MM.1S (cell line): ENCODE measurements at regions not wholly inside any gene's neighbourhood (a gene's known extent, or its start where the extent isn't known, plus 50 kb on each side); places are given as distances from the start of the nearest gene placed in this dataset.

Experiments used
- DNase-seq: peaks from one replicate; pipeline ENCODE4 v3.0.0-alpha.2; 2015
- H2AFZ ChIP-seq: fragments of 300-600 bp; sonication (generic); 2 replicates; pipeline ENCODE4 v1.6.0; 2016; ENCODE audit warnings: antibody characterized with exemption, low read length
- H3F3A ChIP-seq: fragments of 300-600 bp; sonication (generic); 2 replicates; pipeline ENCODE4 v1.6.1; 2016; ENCODE audit warnings: mild to moderate bottlenecking, antibody characterized with exemption, low read length, moderate library complexity, mixed read lengths; ENCODE audit not compliant: insufficient read depth
- H3K27ac ChIP-seq: fragments of 300-600 bp; sonication (generic); 2 replicates; pipeline ENCODE4 v1.5.1; 2016; ENCODE audit warnings: mild to moderate bottlenecking, low read length
- H3K27me3 ChIP-seq: fragments of 300-600 bp; sonication (generic); replicated peaks from 2 replicates; pipeline ENCODE4 v1.6.0; 2016; ENCODE audit warnings: low read length; ENCODE audit not compliant: insufficient read depth
- H3K36me3 ChIP-seq: fragments of 300-600 bp; sonication (generic); replicated peaks from 2 replicates; pipeline ENCODE4 v1.6.1; 2016; ENCODE audit warnings: mild to moderate bottlenecking, low read length, mixed read lengths; ENCODE audit not compliant: insufficient read depth
- H3K4me1 ChIP-seq: fragments of 300-600 bp; sonication (generic); 2 replicates; pipeline ENCODE4 v1.6.1; 2016; ENCODE audit warnings: low read length, mixed read lengths
- H3K4me2 ChIP-seq: fragments of 300-600 bp; sonication (generic); 2 replicates; pipeline ENCODE4 v1.6.0; 2016; ENCODE audit warnings: low read depth, low read length
- H3K4me3 ChIP-seq: fragments of 300-600 bp; sonication (generic); 2 replicates; pipeline ENCODE4 v1.5.1; 2016; ENCODE audit warnings: low read length, mixed read lengths
- H3K79me2 ChIP-seq: fragments of 300-600 bp; sonication (generic); 2 replicates; pipeline ENCODE4 v1.6.1; 2016; ENCODE audit warnings: mixed run types, low read length, mixed read lengths
- H3K9ac ChIP-seq: fragments of 300-600 bp; sonication (generic); 2 replicates; pipeline ENCODE4 v1.6.1; 2016; ENCODE audit warnings: low read length, mixed read lengths
- H3K9me2 ChIP-seq: fragments of 300-600 bp; sonication (generic); replicated peaks from 2 replicates; pipeline ENCODE4 v1.6.1; 2016; ENCODE audit warnings: mild to moderate bottlenecking, low read length, mixed read lengths; ENCODE audit not compliant: insufficient read depth
- H3K9me3 ChIP-seq: fragments of 300-600 bp; sonication (generic); replicated peaks from 2 replicates; pipeline ENCODE4 v1.6.1; 2016; ENCODE audit warnings: mild to moderate bottlenecking, low read length, mixed read lengths; ENCODE audit not compliant: insufficient read depth
- H4K20me1 ChIP-seq: fragments of 300-600 bp; sonication (generic); 2 replicates; pipeline ENCODE4 v1.6.1; 2016; ENCODE audit warnings: mild to moderate bottlenecking, low read length, moderate library complexity, mixed read lengths; ENCODE audit not compliant: insufficient read depth
- CTCF ChIP-seq: fragments of 300-600 bp; sonication (generic); IDR thresholded peaks from 2 replicates; pipeline ENCODE4 v1.5.1; 2016; ENCODE audit warnings: antibody characterized with exemption, low read length, mixed read lengths
- EZH2 ChIP-seq: fragments of 300-600 bp; sonication (generic); optimal IDR thresholded peaks from 2 replicates; pipeline ENCODE3; 2017; ENCODE audit warnings: low read depth, mild to moderate bottlenecking, antibody characterized with exemption, low read length, mixed read lengths
- EZH2phosphoT487 ChIP-seq: fragments of 300-600 bp; sonication (generic); IDR thresholded peaks from 2 replicates; pipeline ENCODE4 v1.6.1; 2018; ENCODE audit warnings: antibody characterized with exemption, low read length

- no peaks in the 10 kb centered on the region for H3K9me3 ChIP-seq
- H2AFZ ChIP-seq: no peak overlapping the region
- no peaks in the 10 kb centered on the region for H3K79me2 ChIP-seq
- no peak for DNase-seq
- no peaks in the 10 kb centered on the region for H3K36me3 ChIP-seq
- no peak overlapping the region for H3K27ac ChIP-seq
- no peaks in the 10 kb centered on the region for H4K20me1 ChIP-seq
- TF ChIP-seq EZH2phosphoT487 (no peak), CTCF (no peak), EZH2 (no peak)
- H3K9ac ChIP-seq: no peak overlapping the region
- H3K27me3 ChIP-seq: peaks cover 73% of the 10 kb centered on the region
- no peak overlapping the region for H3K4me3 ChIP-seq
- no peak overlapping the region for H3K4me2 ChIP-seq
- H3F3A ChIP-seq: no peaks in the 10 kb centered on the region
- H3K4me1 ChIP-seq: no peaks in the 10 kb centered on the region
- no peaks in the 10 kb centered on the region for H3K9me2 ChIP-seq
Observed at GRCh38 chr1:5802606-5803005, 189.6 kb downstream of the NPHP4 start.

DNA sequence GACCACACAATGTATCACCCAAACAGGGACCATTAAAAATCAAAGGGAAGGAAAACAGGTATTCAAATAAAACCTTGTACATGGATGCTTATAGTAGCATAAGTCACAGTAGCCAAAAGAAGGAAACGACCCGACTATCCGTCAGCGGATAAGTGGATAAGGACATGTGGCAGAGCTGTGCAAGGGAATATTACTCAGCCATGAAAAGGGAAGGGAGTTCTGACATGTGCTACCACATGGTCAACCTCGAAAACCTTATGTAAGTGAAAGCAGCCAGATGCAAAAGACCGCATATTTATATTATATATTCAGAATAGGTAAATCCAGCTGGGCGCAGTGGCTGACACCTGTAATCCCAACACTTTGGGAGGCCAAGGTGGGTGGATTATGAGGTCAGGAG, 193.3 kb downstream of the NPHP4 start:
- Histone ChIP-seq H3K4me2 (no peak overlapping the region), H2AFZ (no peak overlapping the region), H3K9me3 (no peaks in the 10 kb centered on the region), H3K4me3 (no peak overlapping the region), H3F3A (no peaks in the 10 kb centered on the region), H4K20me1 (no peaks in the 10 kb centered on the region), H3K4me1 (no peaks in the 10 kb centered on the region), H3K27me3 (peaks cover 53% of the 10 kb centered on the region), H3K27ac (no peak overlapping the region), H3K9me2 (no peaks in the 10 kb centered on the region), H3K79me2 (no peaks in the 10 kb centered on the region), H3K9ac (no peak overlapping the region), H3K36me3 (no peaks in the 10 kb centered on the region)
- no peak for DNase-seq
- TF ChIP-seq EZH2 (no peak), EZH2phosphoT487 (no peak)

DNA sequence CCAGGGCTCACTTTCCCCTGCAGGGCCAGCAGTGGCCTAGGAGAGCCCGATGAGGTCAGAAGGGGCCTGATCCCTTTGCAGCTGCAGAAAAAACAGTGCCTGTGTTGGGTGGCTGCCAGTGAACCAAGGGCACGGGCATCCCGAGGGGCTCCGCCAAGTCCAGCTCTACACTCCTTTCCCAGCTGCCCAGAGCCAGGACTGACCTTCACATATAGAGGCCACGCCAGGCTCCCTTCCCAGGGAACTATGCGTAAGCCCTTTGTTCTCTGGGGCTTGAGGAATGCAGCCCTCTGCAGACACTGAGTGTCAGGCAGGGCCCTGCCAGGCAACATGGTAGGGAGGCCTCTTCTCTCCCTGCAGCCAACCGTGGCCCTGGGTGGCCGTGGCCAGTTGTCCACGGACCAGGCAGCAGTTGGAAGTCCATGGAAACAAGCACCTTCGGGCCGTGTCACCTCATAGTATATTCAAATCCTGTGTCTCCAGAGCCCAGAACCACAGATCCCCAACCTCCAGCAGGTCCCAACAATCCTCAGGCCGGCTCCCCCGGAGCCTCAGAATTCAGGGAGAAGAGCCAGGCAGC, 194.0 kb downstream of the NPHP4 start:
- Histone ChIP-seq H3K27ac (no peak overlapping the region), H3K9me2 (no peaks in the 10 kb centered on the region), H2AFZ (no peak overlapping the region), H3K9ac (no peak overlapping the region), H3K4me3 (no peak overlapping the region), H3K79me2 (no peaks in the 10 kb centered on the region), H3K36me3 (no peaks in the 10 kb centered on the region), H3K27me3 (peaks cover 53% of the 10 kb centered on the region), H3K9me3 (no peaks in the 10 kb centered on the region), H3F3A (no peaks in the 10 kb centered on the region), H3K4me2 (no peak overlapping the region), H4K20me1 (no peaks in the 10 kb centered on the region), H3K4me1 (no peaks in the 10 kb centered on the region)
- no peak for DNase-seq
- TF ChIP-seq EZH2phosphoT487 (no peak), CTCF (no peak), EZH2 (no peak)

GRCh38 chr1:5796028-5796427, 196.2 kb downstream of the NPHP4 start:
- no peak for DNase-seq
- Histone ChIP-seq H3K4me2 (no peak overlapping the region), H3K9ac (no peak overlapping the region), H2AFZ (no peak overlapping the region), H4K20me1 (no peaks in the 10 kb centered on the region), H3K9me2 (no peaks in the 10 kb centered on the region), H3K4me1 (no peaks in the 10 kb centered on the region), H3K9me3 (no peaks in the 10 kb centered on the region), H3K27ac (no peak overlapping the region), H3K36me3 (no peaks in the 10 kb centered on the region), H3K27me3 (peaks cover 68% of the 10 kb centered on the region), H3K79me2 (no peaks in the 10 kb centered on the region), H3K4me3 (no peak overlapping the region), H3F3A (no peaks in the 10 kb centered on the region)
- TF ChIP-seq EZH2 (no peak), EZH2phosphoT487 (no peak), CTCF (no peak)
